Esophagus muscularis mucosa (tissue), 4 donors: ENCODE measurements at regions not wholly inside any gene's neighbourhood (a gene's known extent, or its start where the extent isn't known, plus 50 kb on each side); places are given as distances from the start of the nearest gene placed in this dataset.

Experiments
- CTCF ChIP-seq, 3 experiments: fragments of 200-600 bp in 2 of 3; fragments of 450-650 bp in 1 of 3; sonication (generic) in 2 of 3; IDR thresholded peaks; one replicate each; pipeline ENCODE4 v1.5.1; 2017 to 2019; ENCODE audit warnings: antibody characterized with exemption in 3 of 3, mild to moderate bottlenecking in 2 of 3, moderate library complexity in 1 of 3
- EP300 ChIP-seq: sonication (generic); formaldehyde crosslinking; IDR thresholded peaks from one replicate; pipeline ENCODE4 v1.6.1; 2017; ENCODE audit warnings: antibody characterized with exemption
- POLR2A ChIP-seq: fragments of 450-650 bp; IDR thresholded peaks from one replicate; pipeline ENCODE4 v1.6.1; 2017; ENCODE audit warnings: antibody characterized with exemption, moderate library complexity, mild to moderate bottlenecking, low read depth

DNA sequence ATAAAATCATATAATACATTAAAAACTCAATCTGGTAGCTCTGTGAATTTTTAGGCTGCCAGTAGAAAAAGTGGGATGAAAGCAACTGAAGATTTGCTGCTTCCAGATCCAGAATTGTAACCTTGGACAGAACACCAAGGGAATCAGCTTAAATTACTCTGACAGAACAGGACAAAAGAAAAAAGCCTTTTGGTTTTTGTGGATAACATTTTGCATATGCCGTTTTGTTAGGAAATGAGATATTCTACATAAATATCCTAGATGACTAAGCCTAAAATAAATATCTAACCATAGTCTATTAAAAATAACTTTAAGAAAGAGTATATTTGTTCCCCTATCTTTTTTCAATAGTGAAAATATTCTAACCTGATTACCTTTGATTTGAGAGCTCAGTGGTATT is 148.7 kb upstream of the DOCK10 start:
- no peak for TF ChIP-seq CTCF (IDR thresholded peaks at IDR 0.05)
- no peak for TF ChIP-seq POLR2A
- no peak for TF ChIP-seq EP300
